ENCODE measurements at regions not wholly inside any gene's neighbourhood (a gene's known extent, or its start where the extent isn't known, plus 50 kb on each side); places are given as distances from the start of the nearest gene placed in this dataset.

GRCh38 chr19:28245937-28246336 is 967.0 kb downstream of the UQCRFS1 start:
- DNase-seq, result no peak

DNA sequence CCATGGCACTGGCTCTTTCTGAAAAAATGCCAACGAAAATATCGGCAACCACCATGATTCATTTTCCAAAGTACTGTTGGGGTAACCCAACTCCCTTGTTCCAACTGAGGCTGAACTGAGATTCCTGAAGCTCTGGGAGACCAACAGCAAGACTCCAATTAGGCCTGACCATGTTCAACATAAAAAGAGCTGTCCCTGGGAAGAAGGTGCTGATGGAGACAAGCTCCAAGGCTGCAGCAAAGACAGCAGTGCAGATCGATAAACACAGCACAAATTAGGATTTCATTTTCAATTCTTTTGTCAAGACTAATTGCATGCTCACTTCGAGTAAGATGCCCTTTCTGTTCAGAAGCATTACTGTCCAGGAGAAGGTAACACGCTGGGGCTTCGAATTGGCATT is 968.0 kb downstream of the UQCRFS1 start:
- no peak for DNase-seq

DNA sequence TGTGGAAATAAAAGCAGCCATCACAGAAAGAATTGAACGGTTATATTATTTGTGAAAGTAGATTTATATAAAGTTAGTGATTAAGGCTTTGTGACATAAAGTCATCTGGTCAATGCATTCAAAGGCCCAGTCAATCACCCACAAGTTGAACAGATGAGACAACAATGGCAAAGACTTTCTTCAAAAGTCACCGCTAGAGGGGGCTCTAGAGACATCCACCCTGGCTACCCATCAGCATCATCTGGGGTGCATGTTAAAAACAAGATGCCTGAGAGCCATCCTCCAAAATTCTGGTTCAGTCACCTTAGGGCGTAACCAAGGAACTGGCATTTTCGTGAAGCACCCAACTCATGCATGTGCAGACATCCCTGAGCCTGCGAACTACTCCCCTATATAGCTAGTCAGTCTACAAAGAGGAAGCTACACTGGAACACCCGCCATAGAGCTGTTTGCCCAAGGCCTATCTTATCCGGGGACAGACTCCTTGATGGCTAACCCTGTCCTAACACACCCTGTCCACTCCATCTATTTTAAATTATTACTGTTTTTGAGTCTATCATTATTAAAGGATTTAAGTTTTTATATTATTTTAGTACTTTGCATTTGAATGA is 970.5 kb downstream of the UQCRFS1 start:
- peak; percentile 53 for DNase-seq

GRCh38 chr19:28239270-28239669 is 973.7 kb downstream of the UQCRFS1 start:
- no peak for DNase-seq

DNA sequence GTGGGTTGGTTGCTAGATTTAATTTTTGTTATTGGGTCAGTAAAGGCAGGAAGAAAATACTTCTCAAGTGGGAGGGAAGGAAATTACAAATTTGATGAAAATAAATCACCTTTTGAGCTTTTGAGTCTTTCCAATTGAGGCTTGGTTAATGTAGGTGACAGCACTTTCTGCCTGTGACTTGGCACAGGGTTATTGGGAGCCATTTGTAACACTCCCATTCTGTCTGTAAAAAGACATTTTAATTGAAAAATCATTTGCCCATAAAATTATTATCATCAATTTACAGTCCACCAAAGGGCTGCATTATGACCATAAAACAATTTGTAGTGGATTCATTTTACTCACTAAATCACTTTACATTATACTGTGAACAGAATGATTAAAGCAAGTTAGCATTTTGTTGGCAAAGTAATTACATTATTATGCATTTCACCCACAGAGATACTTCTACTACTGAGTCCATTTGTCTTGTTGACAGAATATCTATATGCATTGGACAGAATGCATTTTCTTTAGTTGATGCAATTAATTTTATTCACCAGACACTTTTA is 974.6 kb downstream of the UQCRFS1 start:
- no peak for DNase-seq

DNA sequence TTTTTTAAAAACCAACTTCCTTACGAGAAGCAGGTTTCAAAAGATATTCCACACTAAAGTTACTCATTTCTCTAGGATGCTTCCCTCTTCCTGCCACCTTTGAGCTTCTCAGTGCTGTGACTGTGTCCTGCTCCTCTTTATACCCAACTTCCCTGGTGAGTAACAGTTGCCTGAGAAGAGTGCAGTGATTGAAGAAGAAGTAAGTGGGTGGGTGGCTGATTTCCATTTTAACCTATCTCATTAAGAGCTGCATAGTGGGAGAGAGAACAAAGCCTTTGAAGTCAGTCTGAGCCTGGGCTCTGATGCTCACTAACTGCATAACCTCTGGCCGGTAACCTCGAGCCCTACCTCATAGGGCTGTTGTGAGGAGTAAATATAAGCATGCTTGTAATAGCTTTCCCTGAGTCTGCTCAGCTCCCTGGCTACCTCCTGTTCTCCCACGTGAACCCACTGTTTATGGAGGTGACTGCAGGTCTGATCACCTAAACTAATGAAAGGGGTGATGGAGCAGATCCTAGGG is 977.3 kb downstream of the UQCRFS1 start:
- DNase-seq, result no peak

GRCh38 chr19:28234637-28235036 is 978.3 kb downstream of the UQCRFS1 start:
- no peak for DNase-seq

- DNase-seq, result no peak
Measured at GRCh38 chr19:28228854-28229253, 984.1 kb downstream of the UQCRFS1 start.

DNA sequence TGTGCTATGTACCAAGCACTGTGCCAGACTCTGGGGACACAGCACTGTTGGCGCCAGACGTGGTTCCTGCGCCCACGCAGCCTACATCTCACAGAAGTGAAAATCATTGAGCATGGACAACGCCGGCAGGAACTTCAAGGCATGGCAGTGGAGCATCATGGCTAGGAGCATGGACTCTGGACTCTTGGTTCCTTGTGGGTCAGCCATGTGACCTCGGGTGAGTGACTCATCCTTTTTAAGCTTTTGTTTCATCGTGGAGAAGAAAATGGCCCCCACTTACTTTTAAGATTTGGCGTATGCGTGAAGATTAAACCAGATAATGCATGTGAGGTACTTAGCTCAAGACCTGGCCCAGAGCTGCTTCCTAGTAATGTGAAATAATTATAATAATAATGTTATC is 988.5 kb downstream of the UQCRFS1 start:
- DNase-seq, result no peak

DNA sequence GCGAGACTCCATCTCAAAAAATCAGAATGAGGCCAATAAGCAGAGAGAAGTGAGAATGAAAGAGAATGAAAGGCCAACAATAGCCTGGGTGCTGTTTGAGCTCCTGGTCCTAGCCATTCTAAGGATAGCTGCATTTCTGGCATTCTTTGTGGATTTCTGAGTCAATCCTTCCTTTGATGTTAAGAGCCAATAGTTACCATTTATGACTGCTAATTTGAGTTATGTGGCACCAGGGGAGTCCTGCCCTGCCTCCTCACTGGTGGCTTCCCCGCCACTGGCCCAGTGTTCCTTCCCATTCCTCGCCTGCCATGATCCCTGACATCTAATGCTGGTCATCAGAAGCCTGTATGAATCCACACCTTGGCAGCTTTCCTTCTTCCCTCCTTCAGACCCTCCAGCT is 991.2 kb downstream of the UQCRFS1 start:
- DNase-seq, result no peak

- no peak for DNase-seq
Measured at GRCh38 chr19:28218728-28219127, 994.2 kb downstream of the UQCRFS1 start.

DNA sequence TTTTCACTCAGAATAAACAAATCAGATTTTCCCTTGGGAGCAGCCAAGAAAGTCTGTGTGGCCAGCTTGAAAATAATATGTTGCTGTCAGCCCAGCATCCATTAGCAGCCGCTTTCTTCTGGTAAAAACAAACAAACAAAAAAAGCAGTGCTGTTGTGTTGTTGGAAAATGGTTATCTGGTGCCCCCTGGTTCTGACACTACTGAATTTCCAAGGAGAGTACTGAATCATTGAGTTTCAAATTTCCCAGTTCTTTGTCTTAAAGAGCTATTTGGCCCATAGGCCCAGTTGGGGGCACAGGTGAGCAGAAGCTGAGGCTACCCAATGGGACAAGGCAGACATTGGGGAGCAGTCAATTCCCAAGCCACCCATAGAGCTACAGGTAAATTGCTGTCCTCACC is 995.9 kb downstream of the UQCRFS1 start:
- DNase-seq, result no peak

GRCh38 chr19:28213470-28214082 is 999.4 kb downstream of the UQCRFS1 start:
- peak; percentile 56 for DNase-seq

GRCh38 chr19:28210886-28211285 is 1002.1 kb downstream of the UQCRFS1 start:
- no peak for DNase-seq

DNA sequence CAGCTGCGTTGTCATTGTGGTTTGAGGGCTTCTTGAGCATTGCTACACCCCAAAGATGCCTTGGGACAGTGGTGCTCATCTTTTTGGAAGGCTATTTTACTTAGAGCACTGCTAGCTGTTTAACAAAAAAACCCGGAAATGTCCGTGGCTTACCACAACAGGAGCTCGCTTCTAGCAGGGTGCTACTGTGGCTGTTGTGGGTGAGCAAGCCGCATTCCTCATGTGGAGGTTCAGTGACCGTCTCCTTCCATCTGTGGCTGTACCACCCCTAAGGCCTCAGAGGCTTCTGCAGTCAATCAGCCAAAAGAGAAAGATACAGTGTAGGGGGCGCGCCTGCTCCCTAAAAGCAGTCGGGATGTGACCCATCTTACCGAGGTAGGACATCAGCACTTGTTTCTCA is 1004.2 kb downstream of the UQCRFS1 start:
- peak; percentile 91 for DNase-seq

DNA sequence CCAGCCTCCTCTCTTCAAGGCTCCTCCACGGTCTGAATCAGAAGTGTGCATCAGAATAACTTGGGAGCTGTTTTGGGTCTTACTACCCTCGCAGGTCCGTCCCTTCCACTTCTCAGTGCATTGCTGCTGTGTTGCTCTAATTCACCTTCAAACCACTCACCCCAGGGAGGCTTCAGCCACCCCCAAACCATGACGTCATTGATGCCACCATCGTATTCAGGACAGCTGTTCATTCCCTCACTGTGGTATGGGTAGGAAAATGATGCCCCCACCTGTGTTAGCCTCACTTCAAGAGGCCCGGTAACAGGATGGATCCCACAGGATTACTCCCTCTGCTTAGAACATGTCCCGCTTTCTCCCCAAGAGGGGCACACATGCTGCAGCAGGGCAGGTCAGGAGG is 1005.7 kb downstream of the UQCRFS1 start:
- DNase-seq, result no peak

GRCh38 chr19:28201462-28201943 is 1011.4 kb downstream of the UQCRFS1 start:
- no peak for DNase-seq

GRCh38 chr19:28199323-28199722 is 1013.6 kb downstream of the UQCRFS1 start:
- no peak for DNase-seq

DNA sequence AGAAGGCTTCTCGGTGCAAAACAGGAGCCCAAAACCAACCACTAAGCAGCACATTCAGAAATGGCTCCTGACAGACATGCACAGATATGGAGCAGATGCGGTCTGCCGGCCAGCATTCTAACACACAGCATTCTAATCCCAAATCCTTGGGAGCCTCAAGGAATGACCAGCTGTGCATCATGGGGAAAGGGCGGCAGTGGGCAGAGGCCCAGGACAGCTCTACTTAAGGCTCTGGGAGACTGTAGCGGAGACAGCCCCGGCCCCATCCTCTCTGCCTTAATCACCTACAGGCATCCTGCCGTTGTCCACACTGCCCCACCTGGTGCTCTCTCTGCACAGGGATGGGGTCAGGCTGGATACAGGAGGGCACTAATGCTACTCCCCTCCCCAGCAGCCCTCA is 1016.0 kb downstream of the UQCRFS1 start:
- DNase-seq, result no peak

- no peak for DNase-seq
Measured at GRCh38 chr19:28196101-28196500, 1016.9 kb downstream of the UQCRFS1 start.

DNA sequence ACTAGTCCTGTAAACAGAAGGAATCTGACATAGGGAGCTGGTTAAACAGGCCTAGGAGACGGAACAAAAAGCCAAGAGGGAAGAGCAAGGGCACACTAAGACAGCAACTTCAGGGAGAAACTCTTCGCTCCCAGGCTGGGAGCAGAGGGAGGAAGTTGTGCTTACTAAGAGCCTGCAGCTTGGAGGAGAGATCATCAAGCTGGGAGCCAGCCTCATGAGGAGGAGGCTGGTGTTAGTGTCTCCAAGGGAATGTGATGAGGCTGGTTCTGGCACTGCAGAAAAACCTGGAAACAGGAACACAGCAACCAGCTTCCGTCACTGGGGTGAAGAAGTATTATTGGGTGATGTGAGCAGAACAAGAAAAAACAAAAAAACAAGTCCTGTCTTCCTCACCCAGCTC is 1027.3 kb downstream of the UQCRFS1 start:
- no peak for DNase-seq

- no peak for DNase-seq
Measured at GRCh38 chr19:28184997-28185396, 1028.0 kb downstream of the UQCRFS1 start.

GRCh38 chr19:28176193-28176592 is 1036.8 kb downstream of the UQCRFS1 start:
- DNase-seq, result no peak

DNA sequence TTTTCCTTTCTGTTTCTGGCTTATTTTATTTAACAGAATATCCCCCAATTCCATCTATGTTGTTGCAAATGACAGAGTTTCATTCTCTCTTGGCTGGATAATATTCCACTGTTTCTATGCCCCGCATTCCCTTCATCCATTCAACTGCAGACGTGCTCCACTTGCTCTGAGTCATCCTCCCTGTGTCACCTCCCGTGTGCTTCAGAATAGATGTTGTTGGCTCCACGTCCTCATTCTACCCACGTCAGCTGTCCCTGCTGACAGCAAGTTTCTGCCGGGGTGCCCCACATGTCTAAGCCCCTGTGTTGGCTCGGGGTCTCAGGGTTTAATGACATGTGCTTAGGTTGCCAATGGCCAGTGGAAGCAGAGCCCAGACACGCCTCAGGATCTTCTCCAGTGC is 1041.0 kb downstream of the UQCRFS1 start:
- DNase-seq, result no peak

All from MV-4-11 (cell line).